ENCODE measurements at regions not wholly inside any gene's neighbourhood (a gene's known extent, or its start where the extent isn't known, plus 50 kb on each side); places are given as distances from the start of the nearest gene placed in this dataset.

GRCh38 chr6:12569646-12570045 lies 146.9 kb upstream of the PHACTR1 start:
- H3K27me3 Mint-ChIP-seq (ENCODE audit: insufficient read depth): no peaks in the 10 kb centered on the region
- no peak overlapping the region for H3K27ac Mint-ChIP-seq
- Histone ChIP-seq H3K27ac (ENCODE audit: low read depth, low read length) (no peak overlapping the region), H3K9ac (ENCODE audit: extremely low read depth, low read length, poor library complexity, severe bottlenecking) (no peak overlapping the region), H3K4me1 (ENCODE audit: control insufficient read depth, insufficient read depth, low read length) (peaks cover 5% of the 10 kb centered on the region), H3K4me3 (ENCODE audit: low read length) (no peak overlapping the region), H3K36me3 (ENCODE audit: control insufficient read depth, insufficient read depth, low read length) (no peaks in the 10 kb centered on the region), H3K27me3 (ENCODE audit: control insufficient read depth, insufficient read depth, low read length, poor library complexity, severe bottlenecking) (no peaks in the 10 kb centered on the region), H3K9me3 (ENCODE audit: control insufficient read depth, low read length) (peaks cover 2% of the 10 kb centered on the region)
- 90% methylated on average over 1 of the region's 1 CpG; no CpG with 5 or more reads in 1 of the 2 experiments for whole genome bisulfite sequencing, 2 experiments (ENCODE audit: insufficient coverage in 1 of 2, insufficient read length in 1 of 2)
- no peaks in the 10 kb centered on the region for H3K36me3 Mint-ChIP-seq (ENCODE audit: low read depth)
- no peak for TF ChIP-seq CTCF (conservative IDR thresholded peaks at IDR 0.05)
- peaks cover 7% of the 10 kb centered on the region for H3K4me1 Mint-ChIP-seq
- H3K9me3 Mint-ChIP-seq: no peaks in the 10 kb centered on the region
- no peak overlapping the region for H3K4me3 Mint-ChIP-seq
- DNase-seq: no peak

GRCh38 chr6:12570461-12571030 lies 146.0 kb upstream of the PHACTR1 start:
- no peak overlapping the region for H3K4me3 ChIP-seq (ENCODE audit: low read length)
- Mint-ChIP-seq H3K4me3 (no peak overlapping the region), H3K9me3 (no peaks in the 10 kb centered on the region), H3K36me3 (ENCODE audit: low read depth) (no peaks in the 10 kb centered on the region), H3K4me1 (peaks cover 7% of the 10 kb centered on the region), H3K27ac (no peak overlapping the region), H3K27me3 (ENCODE audit: insufficient read depth) (no peaks in the 10 kb centered on the region)
- peaks cover 5% of the 10 kb centered on the region for H3K4me1 ChIP-seq (ENCODE audit: control insufficient read depth, insufficient read depth, low read length)
- TF ChIP-seq CTCF (conservative IDR thresholded peaks at IDR 0.05): no peak
- no peaks in the 10 kb centered on the region for H3K9me3 ChIP-seq (ENCODE audit: control insufficient read depth, low read length)
- no peak overlapping the region for H3K27ac ChIP-seq (ENCODE audit: low read depth, low read length)
- WGBS, 2 experiments (ENCODE audit: insufficient coverage in 1 of 2, insufficient read length in 1 of 2): 97 to 100% methylated on average over 1 to 2 of the region's 2 CpGs
- no peak for DNase-seq
- no peaks in the 10 kb centered on the region for H3K27me3 ChIP-seq (ENCODE audit: control insufficient read depth, insufficient read depth, low read length, poor library complexity, severe bottlenecking)
- no peaks in the 10 kb centered on the region for H3K36me3 ChIP-seq (ENCODE audit: control insufficient read depth, insufficient read depth, low read length)
- H3K9ac ChIP-seq (ENCODE audit: extremely low read depth, low read length, poor library complexity, severe bottlenecking): no peak overlapping the region

GRCh38 chr6:12572896-12573827 lies 143.4 kb upstream of the PHACTR1 start:
- no peaks in the 10 kb centered on the region for H3K9me3 ChIP-seq (ENCODE audit: control insufficient read depth, low read length)
- Mint-ChIP-seq H3K4me1 (peaks cover 7% of the 10 kb centered on the region), H3K36me3 (ENCODE audit: low read depth) (no peaks in the 10 kb centered on the region), H3K9me3 (no peaks in the 10 kb centered on the region), H3K27ac (peak overlapping the region; percentile 78), H3K27me3 (ENCODE audit: insufficient read depth) (no peaks in the 10 kb centered on the region), H3K4me3 (no peak overlapping the region)
- H3K27ac ChIP-seq (ENCODE audit: low read depth, low read length): no peak overlapping the region
- H3K4me1 ChIP-seq (ENCODE audit: control insufficient read depth, insufficient read depth, low read length): peaks cover 5% of the 10 kb centered on the region
- DNase-seq: peak; percentile 72
- no peak for TF ChIP-seq CTCF (conservative IDR thresholded peaks at IDR 0.05)
- peak overlapping the region; percentile 18 for H3K9ac ChIP-seq (ENCODE audit: extremely low read depth, low read length, poor library complexity, severe bottlenecking)
- H3K36me3 ChIP-seq (ENCODE audit: control insufficient read depth, insufficient read depth, low read length): no peaks in the 10 kb centered on the region
- H3K4me3 ChIP-seq (ENCODE audit: low read length): peak overlapping the region; percentile 19
- 76 to 81% methylated on average over 3 to 4 of the region's 4 CpGs for WGBS, 2 experiments (ENCODE audit: insufficient coverage in 1 of 2, insufficient read length in 1 of 2)
- no peaks in the 10 kb centered on the region for H3K27me3 ChIP-seq (ENCODE audit: control insufficient read depth, insufficient read depth, low read length, poor library complexity, severe bottlenecking)
